HepG2 (cell line): ENCODE measurements at regions not wholly inside any gene's neighbourhood (a gene's known extent, or its start where the extent isn't known, plus 50 kb on each side); places are given as distances from the start of the nearest gene placed in this dataset.

Source experiments
- CREB1 ChIP-seq, 2 experiments: fragments of 450-650 bp in 1 of 2; IDR thresholded peaks; 2 replicates each; pipeline ENCODE4 v1.6.1; 2016 to 2017; ENCODE audit warnings: control low read depth in 1 of 2, mild to moderate bottlenecking in 1 of 2, missing compliant biosample characterization in 1 of 2, missing genetic modification characterization in 1 of 2
- ETV6 ChIP-seq: sonication (generic); formaldehyde crosslinking; conservative IDR thresholded peaks from 2 replicates; pipeline ENCODE4 v1.4.0; 2020; ENCODE audit warnings: missing genetic modification reagents
- FOXA3 ChIP-seq: IDR thresholded peaks from 2 replicates; pipeline ENCODE4 v1.6.1; 2016; ENCODE audit warnings: missing genetic modification reagents, missing compliant biosample characterization
- GABPA ChIP-seq, 2 experiments: IDR thresholded peaks; 2 replicates each; pipeline ENCODE4 v1.6.1; 2011 to 2016; ENCODE audit warnings: low read depth in 2 of 2, low read length in 1 of 2, missing biosample characterization in 1 of 2, missing genetic modification characterization in 1 of 2
- NCOR1 ChIP-seq: fragments of 200-600 bp; sonication (generic); IDR thresholded peaks from 2 replicates; pipeline ENCODE4 v1.7.0; 2017; ENCODE audit warnings: antibody characterized with exemption, low read length, borderline replicate concordance
- RXRA ChIP-seq: sonication (generic); formaldehyde crosslinking; IDR thresholded peaks from 2 replicates; pipeline ENCODE4 v1.5.1; 2020; ENCODE audit warnings: missing genetic modification reagents
- ZFP37 ChIP-seq: sonication (generic); formaldehyde crosslinking; IDR thresholded peaks from 2 replicates; pipeline ENCODE4 v1.4.0; 2020; ENCODE audit warnings: missing genetic modification reagents, borderline replicate concordance
- ZNF143 ChIP-seq: sonication (generic); formaldehyde crosslinking; IDR thresholded peaks from 2 replicates; pipeline ENCODE4 v1.4.0; 2020; ENCODE audit warnings: missing genetic modification reagents
- ZSCAN22 ChIP-seq: sonication (generic); formaldehyde crosslinking; IDR thresholded peaks from 2 replicates; pipeline ENCODE4 v1.4.0; 2020; ENCODE audit warnings: mild to moderate bottlenecking, missing genetic modification reagents
- TF ChIP-seq, protein P1 (sequence below): sonication (generic); formaldehyde crosslinking; IDR thresholded peaks from 2 replicates; pipeline ENCODE4 v1.5.1; 2020; ENCODE audit warnings: missing genetic modification reagents, mild to moderate bottlenecking, borderline replicate concordance
- TF ChIP-seq, protein P2 (sequence below): sonication (generic); formaldehyde crosslinking; IDR thresholded peaks from 2 replicates; pipeline ENCODE4 v1.5.0; 2020; ENCODE audit warnings: mild to moderate bottlenecking, missing genetic modification reagents, moderate library complexity

DNA sequence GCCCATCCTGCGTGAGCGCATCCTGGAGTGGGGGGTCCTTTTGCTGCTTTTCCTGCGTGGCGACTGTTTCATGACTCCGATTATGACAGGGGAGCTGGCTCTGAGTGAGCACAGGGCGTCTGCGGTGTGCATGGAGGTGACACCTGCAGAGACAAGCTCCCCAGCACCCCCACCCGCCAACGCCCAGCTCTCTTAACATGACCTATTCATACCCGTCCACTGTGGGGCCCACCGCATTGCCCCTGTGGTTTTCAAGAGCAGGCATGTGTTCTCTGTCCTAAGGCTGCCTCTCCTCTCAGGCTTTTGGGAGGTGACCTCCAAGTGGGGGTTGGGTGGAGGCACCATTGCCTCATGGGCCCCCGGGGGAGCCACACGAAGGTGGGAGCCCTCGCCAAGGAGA, 500.7 kb downstream of the TCERG1L start:
- TF ChIP-seq ZFP37 (CRISPR knock-in tag) (no peak), FOXA3 (CRISPR knock-in tag) (no peak), ZNF143 (no peak), ETV6 (CRISPR knock-in tag) (no peak), ZSCAN22 (CRISPR knock-in tag) (no peak), GABPA (IDR thresholded peaks at IDR 0.05; ENCODE audit: low read depth, low read length) (no peak), GABPA (CRISPR knock-in tag; IDR thresholded peaks at IDR 0.05; ENCODE audit: low read depth) (no peak), CREB1 (IDR thresholded peaks at IDR 0.05) (no peak), CREB1 (CRISPR knock-in tag; IDR thresholded peaks at IDR 0.05) (no peak), RXRA (CRISPR knock-in tag) (no peak), NCOR1 (no peak)
- TF ChIP-seq, protein P1, sequence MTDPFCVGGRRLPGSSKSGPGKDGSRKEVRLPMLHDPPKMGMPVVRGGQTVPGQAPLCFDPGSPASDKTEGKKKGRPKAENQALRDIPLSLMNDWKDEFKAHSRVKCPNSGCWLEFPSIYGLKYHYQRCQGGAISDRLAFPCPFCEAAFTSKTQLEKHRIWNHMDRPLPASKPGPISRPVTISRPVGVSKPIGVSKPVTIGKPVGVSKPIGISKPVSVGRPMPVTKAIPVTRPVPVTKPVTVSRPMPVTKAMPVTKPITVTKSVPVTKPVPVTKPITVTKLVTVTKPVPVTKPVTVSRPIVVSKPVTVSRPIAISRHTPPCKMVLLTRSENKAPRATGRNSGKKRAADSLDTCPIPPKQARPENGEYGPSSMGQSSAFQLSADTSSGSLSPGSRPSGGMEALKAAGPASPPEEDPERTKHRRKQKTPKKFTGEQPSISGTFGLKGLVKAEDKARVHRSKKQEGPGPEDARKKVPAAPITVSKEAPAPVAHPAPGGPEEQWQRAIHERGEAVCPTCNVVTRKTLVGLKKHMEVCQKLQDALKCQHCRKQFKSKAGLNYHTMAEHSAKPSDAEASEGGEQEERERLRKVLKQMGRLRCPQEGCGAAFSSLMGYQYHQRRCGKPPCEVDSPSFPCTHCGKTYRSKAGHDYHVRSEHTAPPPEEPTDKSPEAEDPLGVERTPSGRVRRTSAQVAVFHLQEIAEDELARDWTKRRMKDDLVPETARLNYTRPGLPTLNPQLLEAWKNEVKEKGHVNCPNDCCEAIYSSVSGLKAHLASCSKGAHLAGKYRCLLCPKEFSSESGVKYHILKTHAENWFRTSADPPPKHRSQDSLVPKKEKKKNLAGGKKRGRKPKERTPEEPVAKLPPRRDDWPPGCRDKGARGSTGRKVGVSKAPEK (CRISPR knock-in tag), result no peak
- TF ChIP-seq, protein P2, sequence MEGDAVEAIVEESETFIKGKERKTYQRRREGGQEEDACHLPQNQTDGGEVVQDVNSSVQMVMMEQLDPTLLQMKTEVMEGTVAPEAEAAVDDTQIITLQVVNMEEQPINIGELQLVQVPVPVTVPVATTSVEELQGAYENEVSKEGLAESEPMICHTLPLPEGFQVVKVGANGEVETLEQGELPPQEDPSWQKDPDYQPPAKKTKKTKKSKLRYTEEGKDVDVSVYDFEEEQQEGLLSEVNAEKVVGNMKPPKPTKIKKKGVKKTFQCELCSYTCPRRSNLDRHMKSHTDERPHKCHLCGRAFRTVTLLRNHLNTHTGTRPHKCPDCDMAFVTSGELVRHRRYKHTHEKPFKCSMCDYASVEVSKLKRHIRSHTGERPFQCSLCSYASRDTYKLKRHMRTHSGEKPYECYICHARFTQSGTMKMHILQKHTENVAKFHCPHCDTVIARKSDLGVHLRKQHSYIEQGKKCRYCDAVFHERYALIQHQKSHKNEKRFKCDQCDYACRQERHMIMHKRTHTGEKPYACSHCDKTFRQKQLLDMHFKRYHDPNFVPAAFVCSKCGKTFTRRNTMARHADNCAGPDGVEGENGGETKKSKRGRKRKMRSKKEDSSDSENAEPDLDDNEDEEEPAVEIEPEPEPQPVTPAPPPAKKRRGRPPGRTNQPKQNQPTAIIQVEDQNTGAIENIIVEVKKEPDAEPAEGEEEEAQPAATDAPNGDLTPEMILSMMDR, result no peak
